Ovary (tissue), 7 donors: ENCODE measurements at regions not wholly inside any gene's neighbourhood (a gene's known extent, or its start where the extent isn't known, plus 50 kb on each side); places are given as distances from the start of the nearest gene placed in this dataset.
"Not testable (repeated sequence)": the region's sequence is repeated elsewhere in the genome, so short reads cannot be mapped to it uniquely, and the experiment has no call there.

ENCODE experiments used
- DNase-seq, 5 donors: peaks; one replicate each; pipeline ENCODE4 v3.0.0-alpha.2; 2019 to 2020
- H3K27ac ChIP-seq, 2 donors: fragments of 200-600 bp; one replicate each; pipeline versions ENCODE4 v1.5.1 to v1.8.0; 2019 to 2022
- H3K27me3 ChIP-seq: fragments of 200-600 bp; one replicate; pipeline ENCODE4 v1.8.0; 2022
- H3K36me3 ChIP-seq: fragments of 200-600 bp; sonication (generic); one replicate; pipeline ENCODE4 v1.5.1; 2019
- H3K4me1 ChIP-seq: one replicate; pipeline ENCODE4 v1.8.1; 2013; ENCODE audit warnings: mild to moderate bottlenecking, moderate library complexity; ENCODE audit not compliant: insufficient read depth
- H3K4me3 ChIP-seq: fragments of 200-600 bp; sonication (generic); one replicate; pipeline ENCODE4 v1.5.1; 2017
- H3K9me3 ChIP-seq, 2 donors: fragments of 200-600 bp in 1 of 2; sonication (generic) in 1 of 2; one replicate each; pipeline versions ENCODE4 v1.5.1 to v1.8.1; 2013 to 2019; ENCODE audit warnings: mild to moderate bottlenecking in 1 of 2, moderate library complexity in 1 of 2
- EP300 ChIP-seq: sonication (generic); formaldehyde crosslinking; IDR thresholded peaks from one replicate; pipeline ENCODE4 v1.6.1; 2017; ENCODE audit warnings: antibody characterized with exemption
- POLR2A ChIP-seq: fragments of 450-650 bp; IDR thresholded peaks from one replicate; pipeline ENCODE4 v1.6.1; 2017; ENCODE audit warnings: antibody characterized with exemption, mild to moderate bottlenecking, moderate library complexity
- WGBS, 3 donors: extraction: QIAGEN DNeasy Blood & Tissue Kit in 1 of 3; methylation state at CpG; one replicate each; pipeline versions ENCODE4 v1.1.5 to v1.1.7; 2013 to 2017; 5-methylcytosine and 5-hydroxymethylcytosine counted together
- intact Hi-C, 4 donors: fragments of 100-400 bp; cut with DNase I; formaldehyde crosslinking; loops; one replicate each; pipeline versions ENCODE4 v1.11.0 to v1.15.1; 2022 to 2023
- TF ChIP-seq, protein P1 (sequence below), 3 donors: fragments of 450-650 bp in 2 of 3; fragments of 200-600 bp in 1 of 3; IDR thresholded peaks; one replicate each; pipeline versions ENCODE4 v1.5.1 to v1.8.0; 2016 to 2022; ENCODE audit warnings: antibody characterized with exemption in 3 of 3, mild to moderate bottlenecking in 1 of 3
- donor health status: DM: no; HTN: no; CAD: no; lungs with moderate emphysema.
- donor health status: DM: no; HTN: no; CAD: no.
- donor health status: Bipolar disorder and iron deficiency.
- donor health status: DM: no; HTN: no; CAD: no.
- donor health status: DM: yes; HTN: yes; CAD: no.

DNA sequence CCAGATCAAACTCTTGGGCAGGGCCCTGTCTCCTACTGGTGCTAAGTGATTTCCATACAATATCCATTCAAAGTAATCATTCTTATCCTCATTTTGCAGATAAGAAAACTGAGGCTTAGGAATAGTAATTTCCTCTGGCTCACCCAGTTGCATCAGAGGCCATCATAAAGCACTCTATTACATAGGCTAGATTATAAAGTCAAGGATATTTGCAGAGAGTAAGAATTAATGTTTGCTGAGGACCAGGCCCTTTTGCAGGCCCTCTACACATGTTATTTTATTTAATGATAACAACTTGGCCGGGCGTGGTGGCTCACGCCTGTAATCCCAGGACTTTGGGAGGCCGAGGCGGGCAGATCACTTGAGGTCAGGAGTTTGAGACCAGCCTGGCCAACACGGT, 316.8 kb downstream of the ZNF674 start:
- Histone ChIP-seq H3K4me1 (no peaks in the 10 kb centered on the region), H3K9me3 (no peaks in the 10 kb centered on the region), H3K4me3 (no peak overlapping the region), H3K27me3 (no peaks in the 10 kb centered on the region), H3K36me3 (no peaks in the 10 kb centered on the region), H3K27ac (no peak overlapping the region)
- 87 to 92% (median 89%) methylated on average over 6 of the region's 6 CpGs for WGBS, 3 donors
- DNase-seq, result no peak
- intact Hi-C loops, result no loop called here
- TF ChIP-seq EP300, result no peak
- no peak for TF ChIP-seq POLR2A
- TF ChIP-seq, protein P1, sequence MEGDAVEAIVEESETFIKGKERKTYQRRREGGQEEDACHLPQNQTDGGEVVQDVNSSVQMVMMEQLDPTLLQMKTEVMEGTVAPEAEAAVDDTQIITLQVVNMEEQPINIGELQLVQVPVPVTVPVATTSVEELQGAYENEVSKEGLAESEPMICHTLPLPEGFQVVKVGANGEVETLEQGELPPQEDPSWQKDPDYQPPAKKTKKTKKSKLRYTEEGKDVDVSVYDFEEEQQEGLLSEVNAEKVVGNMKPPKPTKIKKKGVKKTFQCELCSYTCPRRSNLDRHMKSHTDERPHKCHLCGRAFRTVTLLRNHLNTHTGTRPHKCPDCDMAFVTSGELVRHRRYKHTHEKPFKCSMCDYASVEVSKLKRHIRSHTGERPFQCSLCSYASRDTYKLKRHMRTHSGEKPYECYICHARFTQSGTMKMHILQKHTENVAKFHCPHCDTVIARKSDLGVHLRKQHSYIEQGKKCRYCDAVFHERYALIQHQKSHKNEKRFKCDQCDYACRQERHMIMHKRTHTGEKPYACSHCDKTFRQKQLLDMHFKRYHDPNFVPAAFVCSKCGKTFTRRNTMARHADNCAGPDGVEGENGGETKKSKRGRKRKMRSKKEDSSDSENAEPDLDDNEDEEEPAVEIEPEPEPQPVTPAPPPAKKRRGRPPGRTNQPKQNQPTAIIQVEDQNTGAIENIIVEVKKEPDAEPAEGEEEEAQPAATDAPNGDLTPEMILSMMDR (IDR thresholded peaks at IDR 0.05), result no peak

DNA sequence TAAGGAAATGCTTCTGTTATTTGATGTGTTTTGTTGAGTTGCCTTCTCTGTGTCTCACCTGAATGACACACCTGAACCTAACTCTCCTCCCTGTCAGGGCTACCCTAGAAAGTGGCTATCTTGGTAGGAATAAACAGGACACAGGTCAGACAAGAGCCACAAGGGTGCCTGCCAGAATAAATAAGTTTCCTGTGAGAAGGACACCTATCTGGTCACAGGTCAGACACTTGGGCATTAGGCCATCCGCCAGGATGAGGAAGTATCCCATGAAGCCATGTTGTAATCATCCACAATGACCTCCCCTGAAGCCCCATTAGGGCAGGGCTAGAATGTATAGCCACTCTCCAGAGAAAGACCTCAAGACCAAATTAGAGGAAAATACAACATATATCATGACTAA, 318.8 kb downstream of the ZNF674 start:
- no peak overlapping the region for H3K4me3 ChIP-seq
- H3K27me3 ChIP-seq, result no peaks in the 10 kb centered on the region
- 86 to 95% (median 88%) methylated on average over 1 of the region's 1 CpG for WGBS, 3 donors
- H3K27ac ChIP-seq, result no peak overlapping the region
- intact Hi-C loops, result no loop called here
- no peaks in the 10 kb centered on the region for H3K4me1 ChIP-seq
- no peaks in the 10 kb centered on the region for H3K9me3 ChIP-seq
- no peaks in the 10 kb centered on the region for H3K36me3 ChIP-seq
- DNase-seq, result no peak
- TF ChIP-seq EP300, result no peak
- TF ChIP-seq, protein P1 (IDR thresholded peaks at IDR 0.05), result no peak
- no peak for TF ChIP-seq POLR2A

DNA sequence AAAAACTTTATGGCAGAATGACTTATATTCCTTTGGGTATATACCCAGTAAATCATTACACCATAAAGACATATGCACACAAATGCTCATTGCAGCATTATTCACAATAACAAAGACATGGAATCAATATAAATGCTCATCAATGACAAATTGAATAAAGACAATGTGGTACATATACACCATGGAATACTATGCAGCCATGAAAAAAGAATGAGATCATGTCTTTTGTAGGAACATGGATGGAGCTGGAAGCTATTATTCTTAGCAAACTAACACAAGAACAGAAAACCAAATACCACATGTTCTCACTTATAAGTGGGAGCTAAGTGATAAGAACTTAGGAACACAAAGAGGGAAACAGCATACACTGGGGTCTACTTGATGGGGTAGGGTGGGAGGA, 321.7 kb downstream of the ZNF674 start:
- H3K4me1 ChIP-seq, H3K36me3 ChIP-seq, intact Hi-C loops, H3K27ac ChIP-seq, H3K9me3 ChIP-seq, H3K27me3 ChIP-seq, DNase-seq, H3K4me3 ChIP-seq: not testable (repeated sequence)

DNA sequence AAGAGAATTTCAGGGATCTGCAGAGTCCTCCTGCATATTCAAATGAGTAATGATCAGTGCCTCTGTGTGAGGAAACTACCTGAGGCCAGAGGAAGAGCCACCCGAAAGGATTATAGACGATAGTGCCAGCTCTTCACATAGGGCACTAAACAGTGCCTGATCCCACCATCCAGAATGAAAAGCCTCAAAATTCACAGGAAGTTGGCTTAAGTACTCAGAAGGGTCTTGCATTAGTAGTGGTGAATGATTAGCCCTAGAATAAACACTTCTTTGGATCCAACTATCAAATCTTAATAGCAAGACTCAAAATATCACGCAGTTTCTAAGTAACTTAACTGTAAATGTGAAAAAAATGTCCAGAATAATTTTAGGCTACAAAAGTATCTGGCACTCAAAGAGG, 324.4 kb downstream of the ZNF674 start:
- DNase-seq, result no peak
- Histone ChIP-seq H3K4me3 (no peak overlapping the region), H3K9me3 (no peaks in the 10 kb centered on the region), H3K27me3 (no peaks in the 10 kb centered on the region), H3K4me1 (no peaks in the 10 kb centered on the region), H3K27ac (no peak overlapping the region), H3K36me3 (no peaks in the 10 kb centered on the region)
- TF ChIP-seq EP300, result no peak
- no peak for TF ChIP-seq POLR2A
- TF ChIP-seq, protein P1 (IDR thresholded peaks at IDR 0.05), result no peak
- intact Hi-C loops, result no loop called here
- WGBS, 3 donors, result 82 to 90% (median 83%) methylated on average over 3 of the region's 3 CpGs

DNA sequence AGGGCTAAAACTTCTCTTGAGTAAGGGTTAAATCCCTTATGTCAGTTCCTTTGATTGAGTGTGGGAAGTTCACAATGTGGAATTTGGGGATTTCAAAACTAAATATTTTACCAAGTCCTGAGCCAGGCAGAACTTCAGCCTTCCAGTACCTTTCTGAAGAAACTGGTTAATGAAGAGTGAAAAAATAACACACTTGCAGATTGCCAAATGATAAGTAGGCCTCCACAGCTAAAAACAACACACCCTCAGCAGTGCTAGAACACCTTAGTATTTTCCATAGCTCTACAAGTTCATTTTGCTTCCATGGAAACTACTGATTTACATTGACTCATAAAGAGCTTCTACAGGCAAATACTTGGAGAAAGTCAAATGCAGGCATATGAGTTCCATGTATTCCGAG, 326.8 kb downstream of the ZNF674 start:
- DNase-seq, result no peak
- WGBS, 3 donors, result 54 to 65% (median 60%) methylated on average over 1 of the region's 1 CpG

More for the DNA sequence above, 326.8 kb downstream of the ZNF674 start:
- no peak overlapping the region for H3K4me3 ChIP-seq
- no peaks in the 10 kb centered on the region for H3K4me1 ChIP-seq
- intact Hi-C loops, result no loop called here
- H3K27ac ChIP-seq, result no peak overlapping the region
- no peaks in the 10 kb centered on the region for H3K36me3 ChIP-seq
- H3K9me3 ChIP-seq, result no peaks in the 10 kb centered on the region
- TF ChIP-seq EP300 (no peak), POLR2A (no peak)
- TF ChIP-seq, protein P1 (IDR thresholded peaks at IDR 0.05), result no peak
- H3K27me3 ChIP-seq, result no peaks in the 10 kb centered on the region
